ENCODE measurements at regions not wholly inside any gene's neighbourhood (a gene's known extent, or its start where the extent isn't known, plus 50 kb on each side); places are given as distances from the start of the nearest gene placed in this dataset.

DNA sequence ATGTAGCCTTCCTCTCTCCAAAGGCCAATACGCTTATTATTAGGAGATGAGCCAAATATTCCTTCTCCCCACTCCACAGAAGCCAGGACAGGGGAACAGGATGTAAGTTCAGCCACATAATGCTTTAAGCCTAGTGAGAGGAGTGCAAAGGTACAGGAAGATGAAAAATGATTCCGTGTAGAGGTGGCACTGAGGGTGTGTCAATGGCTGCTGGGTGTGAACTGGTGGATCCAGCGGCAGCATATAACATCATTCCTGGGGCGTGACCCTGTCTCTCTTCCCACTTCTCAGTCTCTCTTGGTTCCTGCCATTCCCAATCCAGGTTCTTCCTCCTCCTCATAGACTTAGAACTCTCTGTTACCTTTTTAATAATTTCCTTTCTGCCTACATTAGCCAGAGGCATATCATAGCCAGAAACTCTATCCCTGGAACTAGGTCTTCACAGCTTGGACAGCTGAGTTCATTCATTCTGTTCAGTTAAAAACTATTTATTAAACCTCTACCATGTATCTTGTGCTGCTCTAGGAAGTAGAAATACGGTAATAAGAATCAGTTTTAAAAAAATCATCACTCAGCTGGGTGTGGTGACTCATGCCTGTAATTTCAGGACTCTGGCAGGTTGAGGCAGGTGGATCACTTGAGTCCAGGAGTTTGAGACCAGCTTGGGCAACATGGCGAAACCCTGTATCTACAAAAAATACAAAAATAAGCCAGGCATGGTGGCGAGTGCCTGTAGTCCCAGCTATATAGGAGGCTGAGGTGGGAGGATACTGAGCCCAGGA lies 58.0 kb upstream of the FAM20A start:
- TF ChIP-seq CTCF (IDR thresholded peaks at IDR 0.05) (no peak), POLR2A (IDR thresholded peaks at IDR 0.05) (no peak)

All from adrenal gland (tissue), 5 donors.